PC-9 (cell line): ENCODE measurements at regions not wholly inside any gene's neighbourhood (a gene's known extent, or its start where the extent isn't known, plus 50 kb on each side); places are given as distances from the start of the nearest gene placed in this dataset.

Source experiments
- BruUV-seq: library from RNA; stranded (reverse); fragments of 400-500 nt; replicated peaks from 2 replicates; lab custom pipeline; 2021; lab: Mats Ljungman, UMichigan
- CTCF ChIA-PET: fragments of 300-600 bp; sonication (Branson Sonifier 250); formaldehyde crosslinking; loops from one replicate; lab custom pipeline; 2022; ENCODE audit warnings: antibody characterized with exemption; lab: Charles Lee
- POLR2A ChIA-PET: fragments of 300-600 bp; sonication (Branson Sonifier 250); formaldehyde crosslinking; loops from one replicate; lab custom pipeline; 2022; ENCODE audit warnings: antibody characterized with exemption; ENCODE audit not compliant: unreplicated experiment; lab: Charles Lee
- DNase-seq, 2 experiments: peaks; one replicate each; pipeline versions ENCODE4 v3.0.0 to v3.0.0-alpha.2; 2015 to 2022; ENCODE audit warnings: mixed read lengths in 1 of 2
- H2AFZ ChIP-seq: fragments of 200-600 bp; sonication (generic); 2 replicates; pipeline ENCODE4 v1.8.1; 2017; ENCODE audit warnings: antibody characterized with exemption
- H3F3A ChIP-seq: fragments of 200-600 bp; sonication (generic); 2 replicates; pipeline ENCODE4 v1.8.1; 2017; ENCODE audit warnings: antibody characterized with exemption, mild to moderate bottlenecking, low read depth; ENCODE audit not compliant: insufficient read depth
- H3K27ac ChIP-seq: fragments of 200-600 bp; sonication (generic); 2 replicates; pipeline ENCODE4 v1.6.1; 2016; ENCODE audit warnings: mixed run types
- H3K27me3 ChIP-seq: fragments of 200-600 bp; sonication (generic); 2 replicates; pipeline ENCODE4 v1.6.1; 2016; ENCODE audit warnings: low read depth, mixed run types; ENCODE audit not compliant: insufficient read depth
- H3K36me3 ChIP-seq: fragments of 200-600 bp; sonication (generic); 2 replicates; pipeline ENCODE4 v1.6.1; 2016; ENCODE audit warnings: low read depth, mixed run types
- H3K4me1 ChIP-seq: fragments of 200-600 bp; sonication (generic); replicated peaks from 2 replicates; pipeline ENCODE4 v1.6.1; 2016; ENCODE audit warnings: mixed run types; ENCODE audit not compliant: insufficient read depth
- H3K4me2 ChIP-seq: fragments of 200-600 bp; sonication (generic); 2 replicates; pipeline ENCODE4 v1.6.1; 2017; ENCODE audit warnings: mixed run types
- H3K4me3 ChIP-seq: fragments of 200-600 bp; sonication (generic); 2 replicates; pipeline ENCODE4 v1.6.1; 2016; ENCODE audit warnings: mixed run types
- H3K79me2 ChIP-seq: fragments of 200-600 bp; sonication (generic); 2 replicates; pipeline ENCODE4 v1.6.1; 2017; ENCODE audit warnings: low read depth, mixed run types
- H3K9me2 ChIP-seq: fragments of 200-600 bp; sonication (generic); 2 replicates; pipeline ENCODE4 v1.8.1; 2017; ENCODE audit warnings: mild to moderate bottlenecking; ENCODE audit not compliant: insufficient read depth
- H3K9me3 ChIP-seq: fragments of 200-600 bp; sonication (generic); 2 replicates; pipeline ENCODE4 v1.8.1; 2016; ENCODE audit warnings: low read depth; ENCODE audit not compliant: insufficient read depth
- H4K20me1 ChIP-seq: fragments of 200-600 bp; sonication (generic); 2 replicates; pipeline ENCODE4 v1.8.1; 2017; ENCODE audit not compliant: insufficient read depth
- EZH2 ChIP-seq: fragments of 200-600 bp; sonication (generic); IDR thresholded peaks from 2 replicates; pipeline ENCODE4 v1.8.0; 2017; ENCODE audit warnings: antibody characterized with exemption, low read depth
- intact Hi-C: fragments of 100-400 bp; cut with micrococcal nuclease; formaldehyde crosslinking; loops from one replicate; pipeline ENCODE4 v1.10.0; 2022; ENCODE audit not compliant: unreplicated experiment
- TF ChIP-seq, protein P1 (sequence below): fragments of 200-600 bp; sonication (generic); conservative IDR thresholded peaks from 2 replicates; pipeline ENCODE4 v1.6.1; 2017; ENCODE audit warnings: mixed run types, antibody characterized with exemption, mild to moderate bottlenecking, moderate library complexity

DNA sequence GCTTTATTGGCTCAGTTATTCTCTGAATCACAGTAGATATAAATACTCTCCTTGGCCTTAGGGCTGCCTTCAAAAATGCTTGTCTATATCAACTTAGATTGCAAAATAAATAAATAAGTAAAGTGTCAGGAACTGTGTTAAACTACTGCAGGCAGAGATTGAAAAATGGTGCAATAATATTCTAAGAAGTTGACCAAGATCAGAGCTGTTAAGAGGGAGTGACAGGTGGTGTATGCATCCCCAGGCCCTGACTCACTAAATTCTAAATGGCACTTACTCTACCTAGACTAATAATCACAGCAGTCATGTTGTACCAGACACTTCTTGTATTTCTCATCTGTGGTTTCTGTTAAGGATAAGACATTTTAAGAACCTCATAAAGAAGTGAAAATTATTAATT lies 235.1 kb upstream of the SPOCK3 start:
- H3K9me3 ChIP-seq, result no peaks in the 10 kb centered on the region
- no peak overlapping the region for H3K4me3 ChIP-seq
- H3K27ac ChIP-seq, result no peak overlapping the region
- no peaks in the 10 kb centered on the region for H3K9me2 ChIP-seq
- ChIA-PET POLR2A (no interaction called here), CTCF (no interaction called here)
- BruUV-seq, result no TSS peak
- no peak overlapping the region for H2AFZ ChIP-seq
- H3F3A ChIP-seq, result no peaks in the 10 kb centered on the region
- no peaks in the 10 kb centered on the region for H3K27me3 ChIP-seq
- H3K4me1 ChIP-seq, result no peaks in the 10 kb centered on the region
- no peaks in the 10 kb centered on the region for H3K36me3 ChIP-seq
- H3K79me2 ChIP-seq, result no peaks in the 10 kb centered on the region
- no peak overlapping the region for H3K4me2 ChIP-seq
- intact Hi-C loops, result no loop called here
- TF ChIP-seq, protein P1, sequence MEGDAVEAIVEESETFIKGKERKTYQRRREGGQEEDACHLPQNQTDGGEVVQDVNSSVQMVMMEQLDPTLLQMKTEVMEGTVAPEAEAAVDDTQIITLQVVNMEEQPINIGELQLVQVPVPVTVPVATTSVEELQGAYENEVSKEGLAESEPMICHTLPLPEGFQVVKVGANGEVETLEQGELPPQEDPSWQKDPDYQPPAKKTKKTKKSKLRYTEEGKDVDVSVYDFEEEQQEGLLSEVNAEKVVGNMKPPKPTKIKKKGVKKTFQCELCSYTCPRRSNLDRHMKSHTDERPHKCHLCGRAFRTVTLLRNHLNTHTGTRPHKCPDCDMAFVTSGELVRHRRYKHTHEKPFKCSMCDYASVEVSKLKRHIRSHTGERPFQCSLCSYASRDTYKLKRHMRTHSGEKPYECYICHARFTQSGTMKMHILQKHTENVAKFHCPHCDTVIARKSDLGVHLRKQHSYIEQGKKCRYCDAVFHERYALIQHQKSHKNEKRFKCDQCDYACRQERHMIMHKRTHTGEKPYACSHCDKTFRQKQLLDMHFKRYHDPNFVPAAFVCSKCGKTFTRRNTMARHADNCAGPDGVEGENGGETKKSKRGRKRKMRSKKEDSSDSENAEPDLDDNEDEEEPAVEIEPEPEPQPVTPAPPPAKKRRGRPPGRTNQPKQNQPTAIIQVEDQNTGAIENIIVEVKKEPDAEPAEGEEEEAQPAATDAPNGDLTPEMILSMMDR, result no peak
- no peak for DNase-seq
- no peaks in the 10 kb centered on the region for H4K20me1 ChIP-seq

- Histone ChIP-seq H3K4me1 (no peaks in the 10 kb centered on the region), H3K4me3 (no peak overlapping the region), H3K27ac (no peak overlapping the region), H3K36me3 (no peaks in the 10 kb centered on the region), H3K9me2 (no peaks in the 10 kb centered on the region), H3K4me2 (no peak overlapping the region), H3F3A (no peaks in the 10 kb centered on the region), H3K9me3 (no peaks in the 10 kb centered on the region), H3K27me3 (no peaks in the 10 kb centered on the region), H2AFZ (no peak overlapping the region), H3K79me2 (no peaks in the 10 kb centered on the region), H4K20me1 (no peaks in the 10 kb centered on the region)
- no TSS peak for BruUV-seq
- no peak for DNase-seq
- POLR2A ChIA-PET, result no interaction called here
- intact Hi-C loops, result no loop called here
- CTCF ChIA-PET, result no interaction called here
- TF ChIP-seq EZH2, result no peak
- TF ChIP-seq, protein P1, result no peak
Measured at GRCh38 chr4:167475951-167476350, 241.7 kb upstream of the SPOCK3 start.

DNA sequence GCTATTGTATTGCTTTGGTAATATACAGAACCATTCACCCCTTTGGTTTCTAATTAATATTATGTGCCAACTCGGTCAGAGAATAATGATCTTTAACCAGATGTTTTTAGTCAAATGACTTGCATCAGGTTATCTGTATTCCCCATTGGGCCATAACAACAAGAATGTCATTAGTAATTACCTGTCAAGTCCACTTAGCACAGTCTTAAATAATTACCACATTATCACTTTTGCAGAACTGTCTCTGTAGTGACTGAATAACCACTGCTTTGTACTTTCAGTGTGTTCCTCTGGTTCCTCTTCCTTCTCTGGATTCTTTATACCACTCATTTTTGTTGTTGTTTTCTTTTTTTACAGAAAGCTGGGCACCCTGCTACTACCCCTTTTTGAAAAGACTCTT lies 257.7 kb upstream of the SPOCK3 start:
- no peak for DNase-seq
- Histone ChIP-seq H3F3A (no peaks in the 10 kb centered on the region), H3K9me2 (no peaks in the 10 kb centered on the region), H3K36me3 (no peaks in the 10 kb centered on the region), H4K20me1 (no peaks in the 10 kb centered on the region), H3K4me2 (no peak overlapping the region), H3K4me1 (no peaks in the 10 kb centered on the region), H3K27me3 (no peaks in the 10 kb centered on the region), H3K4me3 (no peak overlapping the region), H3K27ac (no peak overlapping the region), H3K79me2 (no peaks in the 10 kb centered on the region), H2AFZ (no peak overlapping the region), H3K9me3 (no peaks in the 10 kb centered on the region)
- TF ChIP-seq EZH2, result no peak
- TF ChIP-seq, protein P1, result no peak
- ChIA-PET CTCF (no interaction called here), POLR2A (no interaction called here)
- no TSS peak for BruUV-seq
- intact Hi-C loops, result no loop called here
